GM18873 (cell line): ENCODE measurements at regions not wholly inside any gene's neighbourhood (a gene's known extent, or its start where the extent isn't known, plus 50 kb on each side); places are given as distances from the start of the nearest gene placed in this dataset.
"Not testable (repeated sequence)": the region's sequence is repeated elsewhere in the genome, so short reads cannot be mapped to it uniquely, and the experiment has no call there.

Experiments
- ATAC-seq: cut with Tn5 transposase; IDR thresholded peaks from one replicate; pipeline ENCODE4 v1.9.1; 2021; ENCODE audit warnings: mild to moderate bottlenecking, moderate library complexity, moderate number of reproducible peaks; ENCODE audit not compliant: unreplicated experiment, low FRiP score

DNA sequence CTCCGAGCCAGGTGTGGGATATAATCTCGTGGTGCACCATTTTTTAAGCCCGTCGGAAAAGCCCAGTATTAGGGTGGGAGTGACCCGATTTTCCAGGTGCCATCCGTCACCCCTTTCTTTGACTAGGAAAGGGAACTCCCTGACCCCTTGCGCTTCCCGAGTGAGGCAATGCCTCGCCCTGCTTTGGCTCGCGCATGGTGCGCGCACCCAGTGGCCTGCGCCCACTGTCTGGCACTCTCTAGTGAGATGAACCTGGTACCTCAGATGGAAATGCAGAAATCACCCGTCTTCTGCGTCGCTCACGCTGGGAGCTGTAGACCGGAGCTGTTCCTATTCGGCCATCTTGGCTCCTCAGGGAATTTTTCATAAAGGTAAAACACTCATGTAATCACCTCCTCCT, 63.9 kb downstream of the RWDD3 start:
- ATAC-seq: not testable (repeated sequence)

DNA sequence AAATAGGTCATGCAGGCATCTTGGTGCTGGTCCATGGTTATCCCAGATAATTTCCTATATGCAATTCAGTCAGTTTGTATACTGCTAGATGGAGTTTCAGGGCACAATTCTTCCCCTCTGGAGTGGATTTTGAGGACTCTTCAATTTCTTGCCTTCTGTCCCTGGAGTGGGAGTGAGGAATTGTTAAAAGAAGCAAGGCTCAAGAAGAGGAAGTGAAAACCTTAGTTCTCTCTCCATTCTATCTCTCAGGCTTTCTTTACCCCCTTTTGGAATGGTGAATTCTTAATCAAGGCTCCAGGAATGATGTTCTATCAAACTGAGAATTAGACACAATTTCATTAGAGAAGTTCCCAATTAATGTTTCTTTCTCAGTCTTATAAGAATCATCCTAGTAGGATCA, 67.1 kb downstream of the RWDD3 start:
- ATAC-seq: no peak

DNA sequence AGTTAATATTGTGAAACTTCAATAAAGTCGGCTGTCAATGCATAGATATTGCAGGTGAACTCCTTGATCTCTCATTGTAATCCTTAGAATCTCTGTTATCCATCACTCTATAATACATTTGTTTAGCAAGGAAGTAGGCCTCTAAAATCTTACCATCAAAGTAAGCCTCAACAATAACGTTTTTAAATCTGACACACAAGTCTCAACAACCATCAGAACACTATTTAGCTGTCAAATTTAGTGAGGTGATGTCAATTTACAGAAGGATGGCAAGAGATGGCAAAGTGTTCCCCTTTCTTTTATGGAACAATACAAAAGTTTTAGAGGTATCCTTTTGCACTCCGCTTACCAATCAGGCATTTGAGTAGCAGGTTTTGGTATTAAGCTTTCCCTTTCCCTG, 67.6 kb downstream of the RWDD3 start:
- ATAC-seq: no peak

DNA sequence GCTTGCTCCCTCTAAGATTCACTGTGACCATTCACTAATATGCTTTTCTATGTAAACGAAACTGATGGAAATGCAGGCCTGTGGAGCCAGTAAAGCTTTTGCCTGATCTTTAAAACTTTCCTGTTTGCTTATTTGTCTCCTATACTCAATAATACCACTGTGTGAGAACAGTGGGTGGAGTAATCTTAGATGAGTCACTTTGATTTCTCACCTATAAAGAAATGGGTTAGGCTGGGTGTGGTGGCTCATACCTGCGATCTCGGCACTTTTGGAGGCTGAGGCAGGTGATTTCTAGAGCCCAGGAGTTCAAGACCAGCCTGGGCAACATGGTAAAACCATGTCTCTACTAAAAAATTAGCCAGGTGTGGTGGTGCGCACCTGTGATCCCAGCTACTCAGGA, 70.8 kb downstream of the RWDD3 start:
- no peak for ATAC-seq

DNA sequence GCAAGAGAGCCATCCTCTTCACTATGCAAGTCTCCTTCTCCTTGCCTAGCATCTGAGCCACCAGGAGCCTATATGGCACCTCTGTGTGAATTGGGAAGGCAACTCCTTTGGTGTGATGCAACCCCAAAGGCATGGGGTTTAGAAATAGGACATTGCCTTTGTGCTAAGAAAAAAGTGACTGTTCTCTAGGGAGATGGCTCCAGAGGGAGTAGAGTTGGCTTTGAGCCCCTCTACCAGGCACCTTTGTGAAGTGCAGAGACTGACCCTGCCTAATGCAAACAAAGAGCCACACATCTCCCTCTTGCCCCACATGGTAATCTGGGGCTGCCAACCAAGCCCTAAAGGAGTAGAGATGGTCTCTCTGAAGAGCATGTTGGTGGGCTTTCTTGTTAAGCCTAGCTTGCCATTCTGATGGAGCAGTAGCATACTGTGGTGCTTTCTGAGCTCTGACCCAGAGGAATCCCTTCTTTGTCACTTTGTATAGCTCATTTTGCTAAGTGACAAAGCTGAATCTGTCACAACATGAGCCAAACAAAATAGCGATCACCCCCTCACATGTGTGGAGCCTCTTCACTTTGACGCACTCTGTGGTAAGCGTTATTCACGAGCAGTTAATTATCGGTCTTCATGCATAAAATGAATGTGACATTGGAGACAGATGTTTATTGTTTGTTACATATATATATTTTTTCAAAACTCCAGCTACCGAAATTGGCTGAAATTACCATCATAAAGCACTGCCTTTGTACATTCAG, 74.4 kb downstream of the RWDD3 start:
- ATAC-seq: no peak

DNA sequence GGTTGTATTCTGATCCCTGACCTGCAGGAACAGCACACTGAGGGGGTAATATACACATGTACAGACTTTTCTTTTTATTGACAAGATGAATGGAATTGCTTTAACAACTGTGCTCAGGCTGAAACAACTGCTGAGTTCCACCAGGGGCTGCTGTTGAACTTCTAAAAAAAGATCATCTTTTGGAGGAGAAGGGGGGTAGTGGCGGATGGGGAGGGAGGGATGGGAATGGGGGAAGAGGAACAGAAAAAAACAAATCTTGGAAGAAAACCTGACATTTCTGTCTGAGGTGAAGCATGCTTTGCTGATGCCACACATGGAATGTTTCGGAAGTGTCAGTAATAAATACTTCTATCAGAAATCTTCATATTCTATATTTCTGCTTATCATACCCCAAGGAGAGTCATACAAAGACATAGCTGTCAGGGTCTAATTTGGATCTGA, 75.0 kb downstream of the RWDD3 start:
- no peak for ATAC-seq

DNA sequence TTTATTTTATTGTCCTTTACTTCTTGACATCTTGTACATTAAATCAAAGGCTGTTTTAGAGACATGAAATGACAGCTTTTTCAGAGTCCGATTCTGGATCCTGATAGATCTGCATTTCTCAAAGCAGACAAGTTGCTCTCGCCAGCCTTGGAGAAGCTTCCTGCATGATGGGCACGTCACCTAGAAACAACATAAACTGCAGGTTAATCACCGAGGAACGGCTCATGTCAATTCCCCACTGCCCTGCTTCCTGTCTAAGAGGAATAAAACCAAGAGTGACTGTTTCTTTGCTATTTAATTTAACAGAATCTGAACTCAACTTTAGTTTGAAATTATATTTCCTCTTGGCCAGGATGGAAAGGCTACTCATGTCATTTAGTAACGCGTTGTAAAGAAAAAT, 77.0 kb downstream of the RWDD3 start:
- ATAC-seq: no peak

DNA sequence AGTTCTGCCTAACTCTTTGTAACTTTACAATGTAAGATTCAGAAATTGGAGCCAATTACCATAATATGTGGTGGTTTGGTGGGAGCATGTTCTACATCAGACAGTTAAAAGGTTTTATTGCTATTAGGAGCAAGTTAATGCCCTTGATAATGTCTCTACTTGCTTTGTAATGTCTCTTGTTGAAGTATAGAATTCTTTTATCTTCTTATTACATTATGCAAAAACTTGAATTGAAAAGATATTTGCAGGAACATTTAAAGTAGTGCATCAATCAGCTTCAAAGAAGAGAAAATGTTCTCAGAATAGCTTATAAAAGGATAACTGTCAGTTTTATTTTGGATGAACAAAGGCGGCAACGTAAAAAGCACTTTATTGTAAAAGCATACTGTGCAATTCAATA, 77.8 kb downstream of the RWDD3 start:
- ATAC-seq: no peak

DNA sequence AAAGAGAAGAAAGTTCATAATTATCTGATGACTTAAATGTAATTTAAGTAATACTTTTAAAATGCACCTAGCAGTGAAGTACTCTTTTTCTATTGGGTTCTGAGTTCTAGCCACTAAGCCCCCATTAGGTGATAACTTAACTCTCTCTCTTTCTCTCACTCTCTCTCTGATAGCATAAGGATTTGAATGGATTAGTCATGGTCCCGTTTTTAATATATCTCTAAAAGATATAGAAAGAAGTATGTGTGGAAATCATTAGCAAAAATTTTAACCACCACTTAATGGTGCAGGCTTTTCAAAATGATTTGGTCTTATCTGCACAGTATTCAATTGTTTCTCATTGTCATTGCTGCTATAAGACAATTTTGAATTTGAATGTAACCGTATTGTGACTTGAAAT, 78.2 kb downstream of the RWDD3 start:
- no peak for ATAC-seq

DNA sequence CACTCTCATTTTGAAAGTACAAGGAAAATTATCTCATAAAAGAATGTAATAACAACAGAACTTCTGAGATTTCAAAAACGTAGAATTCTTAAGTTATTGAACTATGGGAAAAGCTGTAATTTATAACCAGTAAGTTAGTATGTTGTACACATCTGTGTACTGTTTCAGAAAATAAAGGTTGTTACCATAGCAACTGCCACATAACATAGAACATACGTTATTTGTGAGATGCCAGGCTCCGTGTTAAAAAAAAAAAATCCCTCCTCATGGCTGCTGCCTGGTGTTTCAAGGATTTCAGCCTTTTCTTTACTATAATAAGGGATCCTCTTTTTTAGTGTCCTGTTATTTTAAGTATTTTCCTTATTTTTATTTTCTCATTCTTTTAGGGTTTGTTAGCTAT, 79.5 kb downstream of the RWDD3 start:
- no peak for ATAC-seq

DNA sequence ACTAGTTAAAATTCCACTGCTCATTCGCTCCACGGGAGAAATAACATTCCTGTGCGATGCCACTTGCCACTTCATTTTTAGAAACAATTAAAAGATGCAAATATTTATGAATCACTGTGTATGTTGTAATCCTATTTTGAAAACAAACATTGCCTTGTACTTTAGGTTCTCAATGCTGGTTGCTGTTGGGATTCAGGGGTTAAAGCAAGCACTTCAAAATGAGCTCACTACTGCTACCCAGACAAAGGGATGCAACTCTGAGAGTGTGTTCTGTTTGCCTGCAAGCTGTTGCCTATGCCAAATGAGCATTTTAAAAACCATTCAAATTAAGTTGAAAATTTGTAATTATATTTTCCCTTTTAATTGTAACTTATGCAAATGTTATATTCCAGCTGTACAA, 87.5 kb downstream of the RWDD3 start:
- ATAC-seq: no peak

DNA sequence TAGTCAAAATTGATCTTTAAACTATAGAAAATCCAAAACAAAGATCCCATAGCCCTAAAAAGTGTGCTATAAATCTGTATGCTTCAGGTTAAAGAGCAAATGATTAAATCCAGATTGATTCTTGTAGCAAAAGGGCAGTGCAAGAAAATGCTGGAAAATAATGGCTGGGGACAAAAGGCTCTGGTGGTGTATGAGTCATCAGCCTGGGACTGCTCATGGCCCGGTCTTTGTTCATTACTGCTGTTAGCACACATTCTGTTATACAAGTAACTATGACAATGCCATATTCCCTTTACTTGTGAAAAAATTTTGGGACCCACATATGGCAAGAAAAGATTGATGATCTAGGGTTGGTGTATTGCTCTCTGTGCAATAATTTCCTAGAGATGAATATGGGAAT, 89.1 kb downstream of the RWDD3 start:
- ATAC-seq: no peak

DNA sequence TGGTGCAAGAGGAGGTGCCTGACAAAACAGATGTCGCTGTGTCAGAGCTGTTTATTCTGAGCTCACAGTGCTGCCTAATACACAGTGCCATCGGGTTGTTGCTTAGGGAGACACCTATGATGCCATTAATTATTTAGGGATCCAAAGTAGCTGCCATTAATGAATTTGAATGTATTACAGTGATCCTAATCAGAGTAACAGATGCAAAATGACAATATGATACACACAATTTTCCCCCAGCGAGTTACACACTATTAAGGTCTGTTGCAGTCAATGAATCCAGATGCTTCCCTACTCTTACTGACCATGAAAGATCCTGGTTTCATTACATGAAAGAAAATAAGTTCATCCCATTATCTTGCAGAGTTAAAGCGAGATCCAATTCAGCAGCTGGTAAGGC, 91.3 kb downstream of the RWDD3 start:
- no peak for ATAC-seq

DNA sequence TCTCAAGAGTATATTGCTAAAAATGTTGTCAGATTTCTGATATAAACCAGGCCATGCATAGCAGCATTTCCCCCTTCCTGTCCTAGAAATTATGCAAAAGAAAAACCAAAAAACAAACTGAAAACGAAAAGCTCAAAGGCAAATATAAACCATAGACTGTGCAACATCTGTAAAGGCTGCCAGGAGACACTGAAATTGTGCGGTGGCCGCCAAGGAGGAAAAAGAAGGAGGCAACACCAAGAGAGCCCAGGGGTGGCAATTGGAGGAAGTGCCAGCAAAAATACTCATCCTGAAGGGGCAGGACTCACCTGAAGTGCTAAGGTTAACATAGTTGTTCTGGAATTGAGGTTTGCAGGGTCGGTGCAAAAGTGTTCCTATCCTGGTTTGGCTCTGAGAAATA, 92.0 kb downstream of the RWDD3 start:
- ATAC-seq: no peak

DNA sequence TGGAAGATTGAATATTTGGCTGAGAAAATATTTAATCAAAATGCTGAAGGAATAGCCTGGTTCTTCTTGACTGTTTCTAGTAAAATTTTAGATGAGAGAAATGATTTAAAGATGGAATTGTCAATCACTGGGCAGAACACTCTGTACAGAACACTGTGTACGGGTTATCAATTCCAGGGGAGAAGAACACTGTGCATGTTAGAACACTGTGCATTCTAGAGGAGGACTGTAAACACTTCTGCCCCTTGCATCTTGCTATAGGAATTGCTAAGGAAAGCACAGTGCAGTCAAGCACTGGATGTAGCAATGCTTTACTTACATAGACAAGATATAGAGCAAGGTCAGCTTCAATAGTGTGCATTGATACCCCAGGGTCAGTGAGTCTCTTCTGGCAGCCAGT, 98.7 kb downstream of the RWDD3 start:
- no peak for ATAC-seq

DNA sequence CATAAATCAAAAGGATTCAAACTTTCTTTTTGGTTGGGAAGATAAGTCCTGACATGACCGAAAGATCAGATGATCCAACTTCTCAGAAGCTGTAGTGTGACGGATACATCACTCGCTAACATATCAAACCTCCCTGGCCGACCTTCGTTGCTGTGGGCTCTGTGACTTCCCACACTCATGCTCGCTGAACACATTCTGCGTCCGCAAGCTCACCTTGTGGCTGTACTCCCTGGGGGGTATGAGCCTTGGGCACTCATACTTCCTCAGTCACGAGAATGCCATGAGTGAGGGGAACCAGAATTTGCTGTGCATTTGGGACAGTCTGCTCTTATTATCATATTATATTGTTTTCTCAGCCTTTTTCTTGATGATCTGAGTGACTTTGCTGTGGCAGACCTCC, 105.4 kb downstream of the RWDD3 start:
- no peak for ATAC-seq

DNA sequence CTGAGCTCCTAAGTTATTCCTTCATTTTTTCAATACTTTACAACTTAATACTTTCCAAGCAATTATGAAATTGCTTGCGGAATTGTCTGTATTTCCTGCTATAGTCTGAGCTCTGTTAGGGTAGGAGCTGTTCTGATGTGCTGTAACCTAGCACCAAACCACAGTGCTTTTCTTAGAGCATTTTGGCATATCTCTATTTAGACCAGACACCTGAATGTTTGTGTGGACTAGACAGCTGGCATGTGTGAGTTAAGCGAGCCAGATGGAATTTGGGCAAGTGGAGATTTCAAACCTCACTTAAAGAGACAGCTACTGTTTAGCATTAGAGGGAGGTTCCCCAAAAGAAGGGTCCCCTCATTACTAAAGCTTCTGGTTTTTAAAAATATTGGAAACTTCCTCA, 106.1 kb downstream of the RWDD3 start:
- ATAC-seq: no peak

DNA sequence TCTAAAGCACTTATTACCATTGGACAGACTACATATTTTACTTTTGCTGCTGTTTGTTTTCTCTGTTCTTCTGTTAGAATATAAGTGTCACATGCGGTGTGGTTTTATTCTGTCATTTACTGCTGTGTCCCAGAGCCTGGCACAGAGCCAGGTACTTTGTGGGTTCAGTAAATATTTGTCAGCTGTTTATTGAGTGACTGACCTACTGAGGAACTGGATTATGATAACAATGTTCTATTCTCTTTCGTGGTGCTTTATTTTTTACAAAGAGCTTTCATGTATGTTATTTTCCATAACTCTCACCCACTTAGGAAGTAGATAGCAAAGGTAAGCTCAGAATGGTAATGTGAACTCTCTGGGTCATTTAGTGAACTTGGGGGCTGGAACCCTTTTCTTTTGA, 118.8 kb downstream of the RWDD3 start:
- no peak for ATAC-seq

DNA sequence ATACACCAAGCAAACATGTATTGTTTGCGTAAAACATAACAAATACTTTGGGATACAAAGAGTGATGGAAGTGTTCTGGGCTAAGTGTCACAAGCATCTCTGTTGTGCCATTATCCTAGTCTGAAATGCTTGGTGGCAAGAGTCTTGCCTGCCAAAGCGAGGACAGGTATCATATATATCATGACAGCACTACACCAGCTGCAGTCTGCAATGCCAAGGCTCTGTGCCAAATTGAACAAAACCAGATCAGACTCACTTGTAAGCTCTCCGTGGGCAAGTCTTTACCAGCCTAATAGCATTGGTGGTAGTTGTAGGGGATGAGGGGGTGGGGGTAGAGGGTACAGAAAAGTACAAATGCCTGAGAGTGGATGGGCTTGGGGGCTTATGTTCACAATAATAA, 119.2 kb downstream of the RWDD3 start:
- no peak for ATAC-seq

DNA sequence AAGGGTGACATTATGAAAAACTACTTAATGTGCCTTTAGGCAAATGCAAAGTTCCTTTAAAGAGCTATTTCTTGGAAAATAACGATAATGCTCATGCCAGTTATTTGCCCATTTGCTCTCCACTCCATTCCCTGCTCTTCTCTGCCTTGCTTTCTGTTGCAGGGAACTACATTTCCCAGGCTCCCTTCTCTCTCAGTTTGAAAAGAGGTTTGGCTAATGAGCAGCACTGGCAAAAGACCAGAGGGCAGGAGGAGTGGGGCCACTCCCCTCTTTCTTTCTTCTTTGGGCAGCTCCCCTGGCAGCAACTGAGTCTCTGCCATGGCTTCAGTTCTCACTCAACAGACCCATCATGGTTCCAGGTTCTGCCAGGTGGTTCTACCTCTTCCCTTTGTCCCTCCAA, 130.5 kb downstream of the RWDD3 start:
- no peak for ATAC-seq

DNA sequence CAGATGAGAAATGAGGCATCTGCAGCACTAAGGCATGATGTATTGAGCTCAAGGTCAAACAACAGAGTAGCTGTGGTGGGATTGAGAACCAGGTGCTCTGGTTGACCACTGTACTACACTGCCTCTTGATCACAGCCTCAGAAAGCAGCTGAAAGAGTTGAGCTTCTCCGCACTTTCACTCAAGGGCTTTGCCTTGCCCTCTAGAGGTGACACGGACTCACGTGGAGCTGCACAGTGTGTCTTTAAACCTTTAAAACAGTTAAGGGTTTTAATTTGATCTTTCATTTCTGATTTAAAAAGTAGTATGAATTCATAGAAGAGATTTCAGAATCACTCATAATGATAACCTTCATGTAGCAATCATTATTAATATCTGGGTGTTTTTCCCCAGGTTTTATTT, 132.5 kb downstream of the RWDD3 start:
- no peak for ATAC-seq

DNA sequence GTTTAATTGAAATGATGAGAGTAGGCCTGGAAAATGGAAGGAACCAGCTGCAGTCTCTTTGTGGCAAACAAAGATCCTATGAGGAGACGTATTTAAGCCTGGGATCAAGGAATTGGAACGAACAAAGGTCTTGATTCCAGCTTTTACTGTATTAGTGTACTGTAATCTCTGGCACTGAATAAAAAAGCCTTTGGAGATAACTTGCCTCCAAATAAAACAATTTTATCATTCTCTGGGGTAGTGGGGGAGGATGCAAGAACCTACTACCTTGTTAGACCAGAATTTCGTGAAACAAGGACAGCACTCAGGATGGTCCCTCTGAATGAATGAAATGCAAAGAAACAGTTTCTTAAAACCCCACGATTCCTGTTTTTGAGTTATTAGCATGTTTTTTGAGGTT, 134.2 kb downstream of the RWDD3 start:
- no peak for ATAC-seq
